ENCODE measurements at regions not wholly inside any gene's neighbourhood (a gene's known extent, or its start where the extent isn't known, plus 50 kb on each side); places are given as distances from the start of the nearest gene placed in this dataset.

DNA sequence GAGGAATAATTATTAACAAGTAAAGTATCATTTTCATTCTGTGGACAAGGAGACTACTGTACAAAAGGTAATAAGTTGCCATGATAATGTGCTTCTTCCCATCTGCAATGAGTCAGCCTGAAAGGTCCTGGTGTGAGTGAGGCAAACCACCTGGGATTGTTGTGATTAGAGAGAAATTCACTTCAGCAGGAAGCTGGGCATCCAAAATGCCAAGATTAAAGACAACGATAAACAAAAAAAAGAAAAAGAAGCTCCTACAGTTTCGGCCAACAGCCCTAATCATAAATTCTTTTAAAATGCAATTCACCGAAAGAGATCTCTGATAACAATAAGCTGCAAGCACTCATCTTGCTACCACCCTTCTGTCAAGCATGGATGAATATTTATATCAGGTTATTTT is 507.8 kb downstream of the TUSC7 start (continued):
- TF ChIP-seq RFX5 (IDR thresholded peaks at IDR 0.05; ENCODE audit: low read length) = 0 out of 2 replicates have a peak, but pooled peaks have one; percentile 14
- no peak for TF ChIP-seq NRF1 (IDR thresholded peaks at IDR 0.05; ENCODE audit: low read depth, low read length)
- TF ChIP-seq NFIC (IDR thresholded peaks at IDR 0.05; ENCODE audit: borderline replicate concordance) = no peak
- TF ChIP-seq TCF12 (IDR thresholded peaks at IDR 0.05) = peak; percentile 59

DNA sequence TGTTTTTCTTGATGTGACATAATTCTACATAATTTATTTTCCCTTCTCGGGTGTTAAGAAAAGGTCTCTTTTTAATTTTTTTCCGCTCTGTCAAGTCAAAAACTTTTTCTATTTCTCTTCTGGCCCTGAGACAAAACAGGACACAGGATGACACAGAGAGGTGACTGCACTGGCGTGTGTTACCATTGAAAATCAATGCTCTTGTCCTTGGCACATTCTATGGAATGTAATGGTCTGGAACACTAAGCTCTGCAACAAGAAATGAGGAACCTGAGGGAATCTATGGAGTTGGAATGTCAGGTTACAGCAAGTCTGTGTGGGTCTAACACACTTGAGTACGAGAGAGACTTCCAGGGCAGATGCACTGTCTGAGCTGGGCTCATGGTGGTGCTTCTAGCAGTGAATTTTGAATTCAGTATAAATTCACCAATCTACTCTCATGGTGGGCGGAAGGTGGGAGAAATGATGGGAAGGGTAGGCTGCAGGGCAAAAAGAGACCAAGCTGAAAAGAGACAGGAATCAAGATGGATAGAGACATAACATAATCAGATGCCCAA is 508.3 kb downstream of the TUSC7 start:
- Histone ChIP-seq H3K79me2 (ENCODE audit: insufficient read depth) (no peaks in the 10 kb centered on the region), H3K4me1 (ENCODE audit: control insufficient read depth in 1 of 2, insufficient read depth in 2 of 2, low read depth in 1 of 2, low read length in 1 of 2) (peaks cover 0 to 23% of the 10 kb centered on the region in 2 experiments; a peak in 2 of 4 replicates), H3K36me3 (replicated peaks in 1 of 2; ENCODE audit: control insufficient read depth in 1 of 2, insufficient read depth in 2 of 2, low read length in 1 of 2) (no peaks in the 10 kb centered on the region), H3K9me2 (no peaks in the 10 kb centered on the region), H4K20me1 (ENCODE audit: insufficient read depth) (no peaks in the 10 kb centered on the region), H3K9ac (no peak overlapping the region), H3K4me3 (ENCODE audit: low read depth in 2 of 2, low read length in 1 of 2) (no peak overlapping the region; a peak in 1 of 4 replicates), H3K9me3 (0 out of 2 replicates have a peak, but pooled peaks cover 2% of the 10 kb centered on the region), H3K4me2 (no peak overlapping the region), H3K27me3 (ENCODE audit: insufficient read depth) (no peaks in the 10 kb centered on the region), H3F3A (replicated peaks; ENCODE audit: insufficient read depth) (no peaks in the 10 kb centered on the region), H2AFZ (ENCODE audit: low read depth) (no peak overlapping the region), H3K27ac (ENCODE audit: low read depth in 2 of 2, low read length in 1 of 2) (peak overlapping the region in 1 of 2 experiments; percentile 92; a peak in 2 of 4 replicates)
- WGBS (ENCODE audit: low lambda C conversion rate) = 39% methylated on average over 5 of the region's 5 CpGs
- DNase-seq = peak; percentile 7
- TF ChIP-seq EP300 (IDR thresholded peaks at IDR 0.05; ENCODE audit: borderline replicate concordance in 1 of 2, low read depth in 1 of 2, low read length in 1 of 2) (no peak), MXI1 (IDR thresholded peaks at IDR 0.05; ENCODE audit: low read depth, low read length) (peak; percentile 13; the same call in 1 of the 2 replicates)
- ChIA-PET CTCF (interaction anchor here (0.7 to 1.8 kb wide), 7 partner anchors 8 to 447 kb away, joined by 3 to 6 read pairs (median 3); no protein-coding TSS in a partner anchor), POLR2A (no interaction called here)

DNA sequence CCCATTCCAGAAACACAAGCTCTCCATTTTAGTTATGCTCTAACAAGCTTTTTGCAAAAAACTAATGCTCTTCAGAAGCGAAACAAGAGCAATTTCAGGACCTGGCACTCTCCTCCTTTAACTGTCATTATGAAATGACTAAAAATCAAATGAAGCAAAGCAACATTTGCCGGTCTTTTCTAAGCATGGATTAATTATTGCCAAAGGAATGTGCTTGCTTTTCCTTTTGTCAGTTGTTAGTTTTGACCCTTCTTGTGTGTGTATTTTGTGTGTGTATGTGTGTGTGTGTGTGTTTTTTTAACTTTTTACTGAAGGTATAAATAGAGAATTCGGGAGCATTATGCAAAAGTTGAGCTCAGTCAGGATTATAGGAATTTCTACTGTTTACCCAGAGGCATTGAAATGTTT is 509.1 kb downstream of the TUSC7 start:
- Histone ChIP-seq H3K9ac (no peak overlapping the region), H3K9me3 (no peaks in the 10 kb centered on the region), H2AFZ (ENCODE audit: low read depth) (no peak overlapping the region), H3K79me2 (ENCODE audit: insufficient read depth) (no peaks in the 10 kb centered on the region), H3K4me1 (ENCODE audit: control insufficient read depth in 1 of 2, insufficient read depth in 2 of 2, low read depth in 1 of 2, low read length in 1 of 2) (peaks cover 0 to 23% of the 10 kb centered on the region in 2 experiments; a peak in 2 of 4 replicates), H3K4me2 (no peak overlapping the region), H3K36me3 (replicated peaks in 1 of 2; ENCODE audit: control insufficient read depth in 1 of 2, insufficient read depth in 2 of 2, low read length in 1 of 2) (no peaks in the 10 kb centered on the region), H3K4me3 (ENCODE audit: low read depth in 2 of 2, low read length in 1 of 2) (no peak overlapping the region), H3K9me2 (no peaks in the 10 kb centered on the region), H3F3A (replicated peaks; ENCODE audit: insufficient read depth) (no peaks in the 10 kb centered on the region), H3K27me3 (ENCODE audit: insufficient read depth) (no peaks in the 10 kb centered on the region), H3K27ac (ENCODE audit: low read depth in 2 of 2, low read length in 1 of 2) (peak overlapping the region in 1 of 2 experiments; percentile 92; a peak in 1 of 4 replicates), H4K20me1 (ENCODE audit: insufficient read depth) (no peaks in the 10 kb centered on the region)
- TF ChIP-seq NFIC (IDR thresholded peaks at IDR 0.05; ENCODE audit: borderline replicate concordance) = no peak
- POLR2A ChIA-PET = no interaction called here
- no peak for DNase-seq
- WGBS (ENCODE audit: low lambda C conversion rate) = 56% methylated on average over 3 of the region's 3 CpGs
- CTCF ChIA-PET = interaction anchor here (1.0 kb wide), 1 partner anchor 160 kb away, joined by 3 read pairs; no protein-coding TSS in a partner anchor

DNA sequence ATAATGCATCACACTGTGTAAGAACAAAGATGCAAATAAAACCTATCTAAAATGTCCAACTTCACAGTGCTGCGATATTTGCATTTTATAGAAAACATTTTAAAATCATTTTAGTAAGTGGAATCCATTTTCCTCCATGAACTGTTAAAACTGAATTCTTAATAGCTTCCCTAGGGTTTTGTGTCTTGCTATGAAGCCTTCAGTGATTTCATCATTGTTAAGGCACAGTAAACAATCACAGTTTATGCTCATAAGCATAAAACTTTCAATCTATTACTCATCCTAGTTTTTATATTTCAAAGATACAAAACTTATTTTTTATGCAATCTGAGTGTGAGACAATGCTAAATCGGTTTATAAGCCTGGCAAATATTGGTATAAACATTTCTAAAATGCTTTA is 509.7 kb downstream of the TUSC7 start:
- ChIA-PET POLR2A (no interaction called here), CTCF (interaction anchor here (1.0 kb wide), 1 partner anchor 160 kb away, joined by 3 read pairs; no protein-coding TSS in a partner anchor)
- 68% methylated on average over 2 of the region's 2 CpGs for WGBS (ENCODE audit: low lambda C conversion rate)
- H3F3A ChIP-seq (replicated peaks; ENCODE audit: insufficient read depth) = no peaks in the 10 kb centered on the region
- H3K9ac ChIP-seq = no peak overlapping the region
- no peaks in the 10 kb centered on the region for H3K36me3 ChIP-seq (replicated peaks in 1 of 2; ENCODE audit: control insufficient read depth in 1 of 2, insufficient read depth in 2 of 2, low read length in 1 of 2)
- no peak overlapping the region for H3K4me3 ChIP-seq (ENCODE audit: low read depth in 2 of 2, low read length in 1 of 2)
- H2AFZ ChIP-seq (ENCODE audit: low read depth) = no peak overlapping the region
- no peaks in the 10 kb centered on the region for H3K9me2 ChIP-seq
- H3K27ac ChIP-seq (ENCODE audit: low read depth in 2 of 2, low read length in 1 of 2) = no peak overlapping the region
- no peak overlapping the region for H3K4me2 ChIP-seq
- H3K79me2 ChIP-seq (ENCODE audit: insufficient read depth) = no peaks in the 10 kb centered on the region
- H3K9me3 ChIP-seq = no peaks in the 10 kb centered on the region
- H4K20me1 ChIP-seq (ENCODE audit: insufficient read depth) = no peaks in the 10 kb centered on the region
- H3K27me3 ChIP-seq (ENCODE audit: insufficient read depth) = no peaks in the 10 kb centered on the region
- H3K4me1 ChIP-seq (ENCODE audit: control insufficient read depth in 1 of 2, insufficient read depth in 2 of 2, low read depth in 1 of 2, low read length in 1 of 2) = peaks cover 0 to 23% of the 10 kb centered on the region in 2 experiments; a peak in 2 of 4 replicates
- DNase-seq = no peak
- TF ChIP-seq RFX5 (IDR thresholded peaks at IDR 0.05; ENCODE audit: low read length) (no peak), JUND (IDR thresholded peaks at IDR 0.05) (no peak), EZH2phosphoT487 (IDR thresholded peaks at IDR 0.05; ENCODE audit: borderline replicate concordance, low read depth) (no peak), RCOR1 (IDR thresholded peaks at IDR 0.05; ENCODE audit: low read length) (no peak), FOXJ3 (CRISPR knock-in tag; IDR thresholded peaks at IDR 0.05) (no peak), FOSL2 (IDR thresholded peaks at IDR 0.05; ENCODE audit: borderline replicate concordance, low read depth) (no peak), GATA2 (CRISPR knock-in tag; IDR thresholded peaks at IDR 0.05) (no peak), RXRA (IDR thresholded peaks at IDR 0.05; ENCODE audit: borderline replicate concordance, low read depth) (no peak), NFIC (IDR thresholded peaks at IDR 0.05; ENCODE audit: borderline replicate concordance) (no peak), YY1 (IDR thresholded peaks at IDR 0.05; ENCODE audit: low read depth) (no peak), TAF1 (IDR thresholded peaks at IDR 0.05; ENCODE audit: borderline replicate concordance, low read depth, low read length) (no peak)
- TF ChIP-seq, protein P1, sequence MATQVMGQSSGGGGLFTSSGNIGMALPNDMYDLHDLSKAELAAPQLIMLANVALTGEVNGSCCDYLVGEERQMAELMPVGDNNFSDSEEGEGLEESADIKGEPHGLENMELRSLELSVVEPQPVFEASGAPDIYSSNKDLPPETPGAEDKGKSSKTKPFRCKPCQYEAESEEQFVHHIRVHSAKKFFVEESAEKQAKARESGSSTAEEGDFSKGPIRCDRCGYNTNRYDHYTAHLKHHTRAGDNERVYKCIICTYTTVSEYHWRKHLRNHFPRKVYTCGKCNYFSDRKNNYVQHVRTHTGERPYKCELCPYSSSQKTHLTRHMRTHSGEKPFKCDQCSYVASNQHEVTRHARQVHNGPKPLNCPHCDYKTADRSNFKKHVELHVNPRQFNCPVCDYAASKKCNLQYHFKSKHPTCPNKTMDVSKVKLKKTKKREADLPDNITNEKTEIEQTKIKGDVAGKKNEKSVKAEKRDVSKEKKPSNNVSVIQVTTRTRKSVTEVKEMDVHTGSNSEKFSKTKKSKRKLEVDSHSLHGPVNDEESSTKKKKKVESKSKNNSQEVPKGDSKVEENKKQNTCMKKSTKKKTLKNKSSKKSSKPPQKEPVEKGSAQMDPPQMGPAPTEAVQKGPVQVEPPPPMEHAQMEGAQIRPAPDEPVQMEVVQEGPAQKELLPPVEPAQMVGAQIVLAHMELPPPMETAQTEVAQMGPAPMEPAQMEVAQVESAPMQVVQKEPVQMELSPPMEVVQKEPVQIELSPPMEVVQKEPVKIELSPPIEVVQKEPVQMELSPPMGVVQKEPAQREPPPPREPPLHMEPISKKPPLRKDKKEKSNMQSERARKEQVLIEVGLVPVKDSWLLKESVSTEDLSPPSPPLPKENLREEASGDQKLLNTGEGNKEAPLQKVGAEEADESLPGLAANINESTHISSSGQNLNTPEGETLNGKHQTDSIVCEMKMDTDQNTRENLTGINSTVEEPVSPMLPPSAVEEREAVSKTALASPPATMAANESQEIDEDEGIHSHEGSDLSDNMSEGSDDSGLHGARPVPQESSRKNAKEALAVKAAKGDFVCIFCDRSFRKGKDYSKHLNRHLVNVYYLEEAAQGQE (IDR thresholded peaks at IDR 0.05; ENCODE audit: low read depth, low read length) = no peak
